SKM-1 treated with dmso at 0.1 percent for 144 hours (cell line): ENCODE measurements at regions not wholly inside any gene's neighbourhood (a gene's known extent, or its start where the extent isn't known, plus 50 kb on each side); places are given as distances from the start of the nearest gene placed in this dataset.
"Not testable (repeated sequence)": the region's sequence is repeated elsewhere in the genome, so short reads cannot be mapped to it uniquely, and the experiment has no call there.

Experiments used
- DNase-seq: peaks from one replicate; lab custom pipeline; 2025; ENCODE audit not compliant: unreplicated experiment; lab: John Stamatoyannopoulos, UW

GRCh38 chr4:64216741-64217140 is 192.5 kb downstream of the TECRL start:
- DNase-seq, result no peak

DNA sequence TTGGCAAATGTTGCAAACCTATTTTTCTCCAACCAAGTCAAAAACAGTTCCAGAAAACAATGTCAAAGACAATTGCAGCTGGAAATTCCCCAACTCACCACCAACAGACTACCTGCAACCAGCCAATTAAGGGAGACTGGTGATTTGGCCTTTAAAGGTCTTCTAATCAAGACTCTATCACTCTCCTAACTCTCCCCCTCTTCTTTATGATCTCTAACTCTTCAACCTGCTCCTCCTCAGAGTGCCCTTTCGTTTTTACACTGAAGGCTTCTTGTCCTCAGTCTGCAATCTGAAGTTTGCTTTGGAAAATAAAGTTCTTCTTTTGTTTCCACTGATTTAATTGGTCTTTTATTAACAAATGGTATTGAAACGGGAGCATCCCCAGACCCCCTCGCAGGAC is 203.9 kb downstream of the TECRL start:
- DNase-seq, result no peak

- no peak for DNase-seq
Observed at GRCh38 chr4:64200001-64200555, 209.2 kb downstream of the TECRL start.

DNA sequence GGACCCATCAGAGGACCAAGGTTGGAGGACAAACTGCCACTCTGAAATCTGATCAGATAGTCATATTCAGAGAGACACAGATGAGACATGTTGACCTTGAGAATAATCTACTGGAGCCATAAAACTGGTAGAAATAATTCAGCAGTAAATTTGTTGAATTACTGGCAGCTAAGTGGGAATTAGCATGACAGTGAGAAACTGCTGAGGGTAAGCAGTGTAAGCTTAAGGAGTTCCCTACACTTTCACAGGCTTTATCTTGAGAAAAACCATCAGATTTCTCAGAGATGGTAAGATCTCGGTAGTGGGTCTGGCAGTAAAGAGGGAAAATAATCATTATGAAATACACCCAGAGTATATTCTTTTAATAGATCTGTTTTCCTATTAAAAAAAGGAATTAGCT is 213.7 kb downstream of the TECRL start:
- DNase-seq, result no peak

GRCh38 chr4:64192731-64193412 is 216.4 kb downstream of the TECRL start:
- no peak for DNase-seq

DNA sequence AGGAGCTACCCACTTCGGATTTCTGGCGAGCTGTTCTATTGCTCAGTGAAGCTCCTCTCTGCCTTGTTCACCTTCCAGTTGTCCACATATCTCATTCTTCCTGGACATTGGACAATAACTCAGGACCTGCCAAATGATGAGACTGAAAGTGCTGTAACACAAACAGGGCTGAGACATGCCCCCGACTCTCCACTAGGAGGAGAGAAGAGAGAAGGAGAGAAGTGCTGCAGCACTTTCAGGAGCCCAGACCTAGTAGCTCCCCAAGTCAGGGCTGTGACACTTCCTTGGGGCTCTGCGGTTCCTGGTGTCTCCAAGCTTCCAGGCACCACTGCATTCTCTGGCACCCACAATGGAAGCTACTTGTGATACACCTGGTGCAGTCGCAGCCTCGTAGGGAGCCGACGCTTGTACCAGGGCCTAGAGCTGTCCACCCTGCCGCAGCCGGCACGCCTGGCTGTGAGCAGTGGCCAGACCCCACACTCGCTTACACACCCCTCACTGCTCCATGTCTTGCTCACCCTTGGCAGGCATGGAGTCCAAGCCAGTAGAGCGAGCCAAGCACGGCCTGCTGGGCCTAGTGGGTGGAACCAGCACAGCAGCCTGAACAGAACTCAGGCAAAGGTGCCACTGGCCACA is 234.9 kb downstream of the TECRL start:
- DNase-seq, result no peak

- DNase-seq, result no peak
Observed at GRCh38 chr4:64166365-64166764, 242.9 kb downstream of the TECRL start.

- peak; percentile 79 for DNase-seq
Observed at GRCh38 chr4:64158648-64159326, 250.5 kb downstream of the TECRL start.

DNA sequence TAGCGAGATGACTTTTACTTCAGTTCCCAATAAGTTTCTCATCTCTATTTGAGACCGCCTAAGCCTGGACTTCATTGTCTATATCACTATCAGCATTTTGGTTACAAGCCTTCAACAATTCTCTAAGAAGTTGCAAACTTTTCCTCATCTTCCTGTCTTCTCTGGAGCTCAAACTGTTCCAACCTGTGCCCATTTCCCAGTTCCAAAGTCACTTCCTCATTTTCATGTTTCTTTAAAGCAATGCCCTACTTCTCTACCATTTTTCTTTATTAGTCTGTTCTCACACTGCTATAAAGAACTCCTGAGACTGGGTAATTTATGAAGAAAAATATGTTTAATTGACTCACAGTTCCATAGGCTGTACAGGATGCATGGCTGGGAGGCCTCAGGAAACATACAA is 251.9 kb downstream of the TECRL start:
- DNase-seq, result no peak

DNA sequence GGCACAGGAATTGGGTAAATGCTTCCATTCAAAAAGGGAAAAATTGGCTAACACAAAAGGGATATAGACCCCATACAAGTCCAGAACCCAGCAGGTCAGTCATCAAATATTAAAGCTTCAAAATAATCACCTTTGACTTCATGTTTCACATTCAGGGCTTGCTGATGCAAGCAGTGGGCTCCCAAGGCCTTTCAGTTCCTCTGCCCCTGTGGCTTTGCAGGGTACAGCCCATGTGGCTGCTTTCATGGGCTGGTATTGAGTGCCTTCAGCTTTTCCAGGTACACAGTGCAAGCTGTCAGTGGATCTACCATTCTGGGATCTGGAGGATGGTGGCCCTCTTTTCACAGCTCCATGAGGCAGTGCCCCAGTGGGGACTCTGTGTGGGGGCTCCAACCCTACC is 253.0 kb downstream of the TECRL start:
- no peak for DNase-seq

- no peak for DNase-seq
Observed at GRCh38 chr4:64146030-64146429, 263.2 kb downstream of the TECRL start.

DNA sequence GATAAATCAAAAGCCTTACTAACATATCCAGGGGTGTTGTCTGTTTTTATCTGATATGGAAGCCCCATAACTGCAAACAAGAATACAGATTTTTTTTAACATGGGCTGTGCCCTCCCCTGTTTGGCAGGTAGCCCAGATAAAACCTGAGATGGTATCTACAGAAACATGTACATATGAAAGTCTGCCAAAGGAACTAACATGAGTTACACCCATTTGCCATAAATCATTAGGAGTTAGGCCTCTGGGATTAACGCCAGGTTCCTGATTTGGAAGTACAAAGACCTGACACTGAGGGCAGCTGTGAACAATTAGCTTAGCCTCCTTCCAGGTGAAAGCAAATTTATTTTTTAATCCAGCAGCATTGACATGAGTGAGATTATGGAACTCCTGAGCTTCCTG is 264.3 kb downstream of the TECRL start:
- DNase-seq, result no peak

- DNase-seq, result no peak
Observed at GRCh38 chr4:64130907-64131306, 278.3 kb downstream of the TECRL start.

GRCh38 chr4:64125354-64125753 is 283.9 kb downstream of the TECRL start:
- no peak for DNase-seq

DNA sequence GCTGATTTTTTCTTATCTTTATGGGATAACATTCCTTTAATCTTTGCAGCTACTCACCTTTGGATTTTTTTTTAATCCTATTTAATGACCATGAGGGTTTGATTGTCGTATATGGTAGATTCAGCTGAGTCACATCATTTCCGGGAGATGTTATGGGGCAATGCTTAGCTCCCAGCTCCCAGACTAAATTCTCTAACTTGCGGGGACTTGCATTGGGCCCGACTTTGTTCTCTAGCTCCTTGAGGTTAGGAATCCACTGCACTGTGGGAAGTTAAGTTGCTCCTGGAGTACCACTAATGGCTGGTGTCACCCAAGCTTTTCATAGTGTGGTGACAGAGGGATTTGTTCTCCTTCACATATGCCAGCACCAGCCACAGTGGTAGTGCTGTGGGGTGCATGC is 287.4 kb downstream of the TECRL start:
- DNase-seq, result no peak

GRCh38 chr4:64105903-64106302 is 303.3 kb downstream of the TECRL start:
- no peak for DNase-seq

DNA sequence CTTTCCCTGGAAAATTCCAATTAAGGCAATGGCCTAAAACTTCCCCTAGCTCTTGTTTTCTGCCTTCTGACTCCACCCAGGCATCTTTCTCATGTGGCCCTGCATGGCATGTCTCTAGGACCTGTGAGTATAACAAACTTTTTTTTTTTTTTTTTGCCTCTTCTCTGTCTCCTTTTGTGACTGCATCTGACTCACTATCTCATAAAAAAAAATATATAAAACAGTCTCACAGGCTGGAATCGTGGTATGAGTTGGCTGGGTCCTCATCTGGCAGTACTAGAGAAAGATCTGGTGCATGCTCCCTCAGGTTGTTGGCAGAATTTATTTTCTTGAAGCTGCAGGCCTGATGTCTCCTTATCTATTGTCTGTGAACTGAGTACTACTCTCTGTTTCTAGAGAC is 313.9 kb downstream of the TECRL start:
- DNase-seq, result no peak

DNA sequence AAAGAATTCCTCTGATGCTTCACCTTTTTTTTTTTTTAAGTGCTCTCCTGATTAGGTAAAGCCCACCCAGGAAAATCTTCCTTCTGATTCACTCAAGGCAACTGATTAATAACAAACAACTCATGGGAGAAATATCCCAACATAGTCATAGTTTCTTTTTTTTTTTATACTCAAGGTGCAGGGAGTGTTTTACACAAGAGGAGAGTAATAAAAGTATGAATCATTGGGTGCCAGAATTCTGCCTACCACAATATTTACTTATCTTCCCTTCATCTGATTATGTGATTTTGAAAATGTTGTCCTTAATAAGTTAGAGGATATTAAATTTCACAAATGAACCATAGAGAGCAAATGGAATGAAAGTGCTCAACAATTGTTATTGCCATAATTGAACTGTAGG is 329.9 kb downstream of the TECRL start:
- no peak for DNase-seq

GRCh38 chr4:64068096-64068495 is 341.2 kb downstream of the TECRL start:
- DNase-seq, result no peak

DNA sequence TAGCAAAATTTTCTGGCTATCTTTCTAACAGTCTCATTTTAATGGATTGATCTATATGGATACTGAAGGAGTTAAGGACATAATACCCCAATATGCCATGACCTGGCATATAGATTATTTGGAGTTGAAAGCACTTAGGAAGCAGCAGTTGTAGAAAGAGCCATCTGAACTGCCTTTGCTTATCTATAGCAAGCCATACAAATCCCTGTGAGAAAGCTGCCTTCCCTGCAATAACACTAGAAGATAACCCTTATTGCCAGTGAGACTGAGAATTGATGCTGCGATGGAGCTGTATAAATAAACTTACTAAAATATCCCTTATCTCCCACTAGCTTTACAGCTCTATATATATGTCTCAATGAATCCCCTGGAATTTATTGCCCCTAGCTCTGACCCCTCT is 346.3 kb downstream of the TECRL start:
- no peak for DNase-seq

GRCh38 chr4:64037033-64037432 is 372.2 kb downstream of the TECRL start:
- not testable (repeated sequence) for DNase-seq

DNA sequence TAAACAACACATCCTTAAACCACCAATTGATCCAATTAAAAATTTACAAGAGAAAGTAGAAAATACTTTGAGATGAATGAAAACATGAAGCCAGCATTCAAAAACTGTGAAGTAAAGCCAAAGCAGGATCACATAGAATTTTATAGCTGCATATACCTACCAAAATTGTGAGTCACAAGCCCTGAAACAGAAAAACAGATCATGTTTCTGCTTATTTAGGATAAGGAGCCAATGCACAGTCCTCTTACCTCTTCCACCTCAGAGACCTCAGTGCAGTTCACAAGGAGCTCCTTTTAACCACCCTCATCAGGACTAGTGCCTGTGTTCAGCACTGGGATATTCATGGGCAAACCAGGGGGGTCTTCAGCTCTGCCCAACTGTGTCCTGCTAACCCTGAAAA is 386.7 kb downstream of the TECRL start:
- DNase-seq, result no peak
